ENCODE measurements at regions not wholly inside any gene's neighbourhood (a gene's known extent, or its start where the extent isn't known, plus 50 kb on each side); places are given as distances from the start of the nearest gene placed in this dataset.

GRCh38 chr1:222167896-222168295 is 380.0 kb downstream of the HHIPL2 start:
- CTCF ChIA-PET (ENCODE audit: partially characterized antibody) = interaction anchor here (0.7 to 1.6 kb wide), 10 partner anchors 10 to 719 kb away, joined by 3 to 5 read pairs (median 3); no protein-coding TSS in a partner anchor
- Histone ChIP-seq H2AFZ (ENCODE audit: low read length) (no peak overlapping the region), H3K27ac (ENCODE audit: low read depth, low read length) (no peak overlapping the region), H3K9me3 (ENCODE audit: insufficient read depth in 2 of 2, low read depth in 1 of 2, low read length in 1 of 2) (peaks cover 6 to 10% of the 10 kb centered on the region in 2 experiments), H4K20me1 (replicated peaks in 1 of 2; ENCODE audit: control insufficient read depth in 1 of 2, insufficient read depth in 2 of 2, low read length in 2 of 2) (no peaks in the 10 kb centered on the region), H3K56ac (replicated peaks; ENCODE audit: insufficient read length, low read depth, low read length) (no peak overlapping the region), H3K23me2 (ENCODE audit: low read depth, low read length) (no peaks in the 10 kb centered on the region), H2BK12ac (ENCODE audit: low read depth, low read length) (no peak overlapping the region), H4K91ac (replicated peaks; ENCODE audit: insufficient read length, low read length) (no peak overlapping the region), H3K27me3 (replicated peaks in 1 of 4; ENCODE audit: control insufficient read depth in 3 of 4, extremely low read depth in 1 of 4, insufficient read depth in 3 of 4, low read length in 3 of 4) (no peaks in the 10 kb centered on the region), H4K5ac (ENCODE audit: insufficient read length, low read depth, low read length) (no peak overlapping the region), H3K36me3 (ENCODE audit: control insufficient read depth in 2 of 4, insufficient read depth in 4 of 4, low read length in 3 of 4) (no peaks in the 10 kb centered on the region), H3K23ac (ENCODE audit: insufficient read length) (no peak overlapping the region), H2AK5ac (ENCODE audit: low read depth, low read length) (no peak overlapping the region), H3K4me2 (ENCODE audit: insufficient read depth in 1 of 2, low read depth in 2 of 2, low read length in 2 of 2) (no peak overlapping the region), H3K4ac (replicated peaks; ENCODE audit: insufficient read length, low read depth, low read length) (no peak overlapping the region), H3K18ac (ENCODE audit: extremely low read depth, low read length) (no peak overlapping the region), H3K14ac (ENCODE audit: insufficient read length) (no peak overlapping the region), H3K79me1 (ENCODE audit: low read depth, low read length) (no peaks in the 10 kb centered on the region), H2BK20ac (ENCODE audit: low read length) (no peak overlapping the region), H3K79me2 (ENCODE audit: control insufficient read depth in 1 of 2, insufficient read depth in 2 of 2, low read length in 2 of 2) (no peaks in the 10 kb centered on the region), H2BK120ac (replicated peaks; ENCODE audit: low read depth, low read length) (no peak overlapping the region), H3K4me3 (ENCODE audit: extremely low read depth in 1 of 4, insufficient read depth in 2 of 4, low read depth in 3 of 4, low read length in 4 of 4) (no peak overlapping the region), H4K8ac (ENCODE audit: extremely low read depth, insufficient read depth, low read length) (no peak overlapping the region), H3K9ac (replicated peaks in 1 of 4; ENCODE audit: extremely low read depth in 1 of 4, low read depth in 3 of 4, low read length in 3 of 4) (no peak overlapping the region), H2BK15ac (ENCODE audit: low read length) (no peak overlapping the region), H3K4me1 (replicated peaks in 1 of 4; ENCODE audit: control insufficient read depth in 3 of 4, insufficient read depth in 4 of 4, low read length in 3 of 4) (no peaks in the 10 kb centered on the region), H2BK5ac (ENCODE audit: low read depth, low read length) (no peak overlapping the region)
- FAIRE-seq (no peak), DNase-seq (ENCODE audit: low read depth in 1 of 2, low spot score in 2 of 2) (no peak)
- TF ChIP-seq SRF (IDR thresholded peaks at IDR 0.05; ENCODE audit: low read depth, low read length) = no peak
- no peak for TF ChIP-seq BCL11A (IDR thresholded peaks at IDR 0.05; ENCODE audit: low read depth in 2 of 2, low read length in 2 of 2)
- no peak for TF ChIP-seq HDAC2 (IDR thresholded peaks at IDR 0.05; ENCODE audit: borderline replicate concordance in 1 of 2, low read depth in 2 of 2, low read length in 2 of 2)
- TF ChIP-seq TEAD4 (IDR thresholded peaks at IDR 0.05; ENCODE audit: low read depth, low read length) = no peak
- TF ChIP-seq SIX5 (IDR thresholded peaks at IDR 0.05; ENCODE audit: low read depth, low read length) = no peak
- TF ChIP-seq CTBP2 (IDR thresholded peaks at IDR 0.05; ENCODE audit: borderline replicate concordance, insufficient read depth, insufficient read length, low read length) = no peak
- TF ChIP-seq KDM5A (IDR thresholded peaks at IDR 0.05; ENCODE audit: low read length) = no peak
- WGBS, 2 experiments (ENCODE audit: extremely low coverage in 1 of 2, insufficient coverage in 1 of 2, insufficient read length in 1 of 2, insufficient replicate concordance in 2 of 2, low coverage in 1 of 2, low lambda C conversion rate in 2 of 2, missing lambda C conversion rate in 1 of 2) = 81% methylated on average over 1 of the region's 1 CpG; no CpG with 5 or more reads in 1 of the 2 experiments
- POLR2A ChIA-PET (ENCODE audit: partially characterized antibody) = no interaction called here

Measured in H1 (cell line).